ENCODE measurements at regions not wholly inside any gene's neighbourhood (a gene's known extent, or its start where the extent isn't known, plus 50 kb on each side); places are given as distances from the start of the nearest gene placed in this dataset.

DNA sequence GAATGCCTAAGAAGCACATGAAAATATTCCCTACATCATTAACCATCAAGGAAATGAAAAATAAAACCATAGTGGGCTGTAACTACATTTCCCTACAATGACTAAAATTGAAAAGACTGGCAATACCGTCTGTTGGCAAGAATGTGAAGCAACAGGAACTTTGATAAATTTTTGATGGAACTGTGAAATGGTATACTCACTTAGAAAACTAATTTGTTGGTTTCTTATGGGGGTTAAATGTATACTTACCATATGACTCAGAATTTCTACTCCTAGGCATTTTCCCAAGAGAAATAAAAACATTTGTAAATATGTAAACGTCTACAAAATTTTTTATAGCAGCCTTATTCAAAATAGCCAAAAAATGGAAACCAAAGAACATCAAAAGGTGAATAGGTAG is 121.4 kb upstream of the PLEKHA5 start:
- TF ChIP-seq, protein P1, sequence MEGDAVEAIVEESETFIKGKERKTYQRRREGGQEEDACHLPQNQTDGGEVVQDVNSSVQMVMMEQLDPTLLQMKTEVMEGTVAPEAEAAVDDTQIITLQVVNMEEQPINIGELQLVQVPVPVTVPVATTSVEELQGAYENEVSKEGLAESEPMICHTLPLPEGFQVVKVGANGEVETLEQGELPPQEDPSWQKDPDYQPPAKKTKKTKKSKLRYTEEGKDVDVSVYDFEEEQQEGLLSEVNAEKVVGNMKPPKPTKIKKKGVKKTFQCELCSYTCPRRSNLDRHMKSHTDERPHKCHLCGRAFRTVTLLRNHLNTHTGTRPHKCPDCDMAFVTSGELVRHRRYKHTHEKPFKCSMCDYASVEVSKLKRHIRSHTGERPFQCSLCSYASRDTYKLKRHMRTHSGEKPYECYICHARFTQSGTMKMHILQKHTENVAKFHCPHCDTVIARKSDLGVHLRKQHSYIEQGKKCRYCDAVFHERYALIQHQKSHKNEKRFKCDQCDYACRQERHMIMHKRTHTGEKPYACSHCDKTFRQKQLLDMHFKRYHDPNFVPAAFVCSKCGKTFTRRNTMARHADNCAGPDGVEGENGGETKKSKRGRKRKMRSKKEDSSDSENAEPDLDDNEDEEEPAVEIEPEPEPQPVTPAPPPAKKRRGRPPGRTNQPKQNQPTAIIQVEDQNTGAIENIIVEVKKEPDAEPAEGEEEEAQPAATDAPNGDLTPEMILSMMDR (IDR thresholded peaks at IDR 0.05): no peak
- no peak for TF ChIP-seq POLR2AphosphoS5 (IDR thresholded peaks at IDR 0.05)
